NCI-H128 (cell line): ENCODE measurements at regions not wholly inside any gene's neighbourhood (a gene's known extent, or its start where the extent isn't known, plus 50 kb on each side); places are given as distances from the start of the nearest gene placed in this dataset.

Experiments used
- DNase-seq: peaks from one replicate; lab custom pipeline; 2025; ENCODE audit not compliant: unreplicated experiment; lab: John Stamatoyannopoulos, UW

DNA sequence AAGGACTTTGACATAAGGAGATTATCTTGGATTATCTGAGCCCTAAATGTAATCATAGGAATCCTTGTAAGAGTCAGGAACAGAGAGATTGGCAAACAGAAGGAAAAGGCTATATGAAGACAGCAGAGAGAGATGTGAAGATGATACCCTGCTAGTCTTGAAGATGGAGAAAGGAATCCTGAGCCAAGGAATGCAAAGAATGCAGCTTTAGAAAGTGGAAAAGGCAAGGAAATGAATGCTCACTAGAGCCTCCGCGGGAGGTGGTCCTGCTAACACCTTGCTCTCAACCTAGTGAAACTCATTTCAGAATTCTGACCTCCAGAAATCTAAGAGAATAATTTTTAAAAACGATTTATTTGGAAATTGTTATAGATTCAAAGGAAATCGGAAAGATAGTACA, 117.1 kb downstream of the TBXT start:
- DNase-seq: no peak

GRCh38 chr6:166046982-166047381, 120.7 kb downstream of the TBXT start:
- no peak for DNase-seq

GRCh38 chr6:166046226-166046625, 121.4 kb downstream of the TBXT start:
- no peak for DNase-seq

- no peak for DNase-seq
Measured at GRCh38 chr6:166045860-166046200, 121.8 kb downstream of the TBXT start.

- DNase-seq: no peak
Measured at GRCh38 chr6:166045173-166045859, 122.3 kb downstream of the TBXT start.

GRCh38 chr6:166041277-166041676, 126.4 kb downstream of the TBXT start:
- no peak for DNase-seq

DNA sequence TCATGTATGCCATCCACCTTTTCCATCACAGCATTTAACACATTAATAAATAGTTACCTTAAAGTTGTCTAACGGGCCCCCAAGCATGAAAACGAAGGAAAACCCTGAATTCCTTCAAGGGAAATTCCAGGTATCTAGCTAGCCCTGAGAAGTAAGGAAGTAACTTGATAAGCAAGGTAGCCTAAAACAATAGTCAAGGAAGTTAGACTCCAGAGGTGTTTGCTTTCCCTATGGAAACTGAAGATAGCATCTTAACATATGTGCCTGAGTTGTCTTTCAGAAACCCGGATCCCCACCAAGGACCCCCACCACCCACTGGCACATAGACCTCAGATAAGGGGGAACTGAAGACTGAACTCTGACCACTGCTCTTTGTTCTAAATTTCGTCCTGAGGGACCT, 127.4 kb downstream of the TBXT start:
- no peak for DNase-seq

GRCh38 chr6:166036316-166037095, 131.1 kb downstream of the TBXT start:
- DNase-seq: no peak

GRCh38 chr6:166032366-166033200, 135.1 kb downstream of the TBXT start:
- no peak for DNase-seq

DNA sequence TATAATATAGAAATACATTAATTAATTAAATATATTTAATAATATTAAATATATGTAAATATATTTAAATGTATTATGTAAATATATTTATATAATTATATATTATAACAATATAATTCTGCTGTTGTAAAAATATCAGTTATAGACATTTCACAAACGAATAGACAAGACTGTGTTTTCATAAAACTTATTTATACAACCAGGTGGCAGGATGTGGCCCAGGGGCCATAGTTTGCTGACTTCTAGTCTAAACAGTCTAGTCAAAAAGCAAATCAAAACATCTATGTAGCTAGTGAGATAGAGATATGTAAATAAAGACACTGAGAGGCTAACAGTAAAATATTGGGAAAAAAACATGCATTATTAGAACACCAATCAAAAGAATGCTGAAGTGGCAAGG, 136.4 kb downstream of the TBXT start:
- no peak for DNase-seq

DNA sequence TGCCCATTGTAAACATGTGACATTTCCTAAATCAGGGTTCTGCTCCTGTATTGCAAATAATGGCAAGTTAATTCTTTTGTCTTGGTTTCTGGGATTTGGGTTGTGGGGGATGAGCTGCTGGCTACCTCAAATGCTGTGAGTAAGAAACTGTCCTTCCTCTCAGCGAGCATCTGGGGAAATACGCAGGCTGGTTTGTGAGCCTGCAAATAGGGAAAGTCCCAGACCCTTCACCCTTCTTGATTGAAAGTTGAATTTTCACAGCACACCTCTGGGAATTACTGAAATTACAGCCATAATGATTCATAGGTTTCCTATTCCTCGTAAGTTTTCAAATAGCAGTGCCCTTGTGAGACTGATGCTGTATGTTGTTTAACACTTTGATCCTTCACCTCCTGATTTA, 138.1 kb downstream of the TBXT start:
- DNase-seq: no peak

- no peak for DNase-seq
Measured at GRCh38 chr6:166027761-166028160, 139.9 kb downstream of the TBXT start.

GRCh38 chr6:166026586-166027126, 141.0 kb downstream of the TBXT start:
- no peak for DNase-seq

DNA sequence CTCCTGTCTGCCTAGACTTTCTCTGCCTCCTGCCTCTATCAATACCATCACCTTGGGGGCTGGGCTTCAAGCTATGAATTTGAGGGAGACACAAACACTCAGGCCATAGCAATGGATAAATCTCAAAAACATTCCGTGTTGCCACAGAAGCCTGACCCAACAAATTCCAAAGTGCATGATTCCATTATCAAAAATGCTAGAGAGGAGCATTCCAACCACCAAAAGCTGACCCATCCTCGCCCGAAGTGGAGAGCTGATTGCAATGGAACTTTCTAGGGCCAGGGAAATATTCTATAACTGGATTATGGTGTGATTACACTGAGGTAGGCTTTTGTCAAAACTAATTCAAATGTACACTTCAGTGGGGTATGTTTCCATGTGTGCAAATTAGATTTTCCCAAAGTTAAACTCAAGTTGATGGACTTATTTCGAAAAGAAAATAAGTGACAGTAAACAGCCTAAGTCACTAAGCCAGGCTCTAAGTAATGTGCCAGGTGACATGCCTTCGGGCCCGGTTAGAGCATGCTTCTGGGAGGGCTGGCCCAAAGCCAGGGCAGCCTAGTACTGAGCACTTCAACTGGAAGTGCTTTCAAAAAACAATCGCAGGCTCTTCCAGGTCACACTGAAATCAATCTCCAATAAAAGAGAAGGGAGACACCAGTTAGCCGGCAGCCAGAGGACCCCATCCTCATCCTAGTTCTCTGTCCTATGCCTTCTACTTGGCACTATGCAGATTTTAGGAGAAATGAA, 142.3 kb downstream of the TBXT start:
- no peak for DNase-seq

GRCh38 chr6:166024252-166024651, 143.4 kb downstream of the TBXT start:
- DNase-seq: no peak

- DNase-seq: no peak
Measured at GRCh38 chr6:166023273-166023989, 144.2 kb downstream of the TBXT start.

DNA sequence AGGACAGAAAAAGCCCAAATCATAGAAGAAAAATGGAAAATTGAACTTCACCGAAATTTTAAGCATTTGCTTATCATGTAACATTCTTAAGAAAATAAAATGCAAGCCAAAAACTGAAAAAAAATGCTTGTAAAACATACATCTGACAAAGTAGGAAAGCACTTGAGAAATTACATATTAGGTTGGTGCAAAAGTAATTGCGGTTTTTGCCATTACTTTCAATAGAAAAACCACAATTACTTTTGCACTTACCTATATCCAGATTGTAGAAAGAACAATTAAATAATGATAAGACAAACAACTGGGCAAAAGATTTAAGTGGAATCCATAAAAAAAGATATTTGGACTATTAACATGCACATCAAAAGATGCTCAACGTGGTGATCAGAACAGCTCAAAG, 146.2 kb downstream of the TBXT start:
- no peak for DNase-seq

DNA sequence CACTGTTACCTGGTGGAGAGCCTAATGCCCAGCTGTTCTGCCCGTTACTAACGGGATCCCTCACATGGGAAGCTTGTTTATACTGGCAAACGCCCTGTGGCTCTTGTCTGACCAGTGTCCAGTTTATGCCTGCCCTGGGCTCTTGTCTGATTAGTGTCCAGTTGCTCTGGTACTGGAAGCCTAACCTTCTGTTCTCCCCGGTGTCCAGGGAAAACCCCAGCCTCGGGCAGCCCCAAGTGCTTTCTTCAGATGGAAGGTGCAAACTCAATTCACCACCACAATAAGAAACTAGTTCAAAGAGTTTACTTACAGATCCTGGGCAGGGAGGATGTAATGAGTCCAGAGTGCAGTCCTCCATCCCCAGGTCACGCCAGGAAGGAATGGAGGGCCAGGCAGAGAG, 148.4 kb downstream of the TBXT start:
- DNase-seq: no peak

DNA sequence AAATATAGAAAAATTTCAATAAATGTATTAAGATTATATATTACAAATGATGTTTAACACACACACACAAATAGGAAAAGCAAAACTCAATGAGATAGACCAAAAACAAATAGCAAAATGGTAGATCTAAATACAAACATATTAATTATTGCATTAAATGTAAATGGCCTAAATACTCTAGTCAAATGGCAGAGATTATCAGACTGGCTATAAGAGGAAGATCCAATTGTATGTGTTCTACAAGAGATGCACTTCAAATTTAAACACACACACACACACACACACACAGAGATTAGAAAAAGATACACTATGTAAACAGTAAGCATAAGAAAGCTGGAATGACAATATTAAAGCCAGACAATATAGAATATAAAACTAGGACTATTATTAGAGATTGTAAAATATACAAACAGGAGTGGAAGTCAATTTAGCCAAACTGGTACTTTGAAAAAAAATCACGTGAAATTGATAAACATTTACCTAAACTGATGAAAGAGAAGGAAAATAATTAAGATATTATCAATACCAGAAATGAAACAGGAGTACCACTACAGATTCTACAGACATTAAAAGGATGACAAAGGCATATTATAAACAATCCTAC, 150.5 kb downstream of the TBXT start:
- DNase-seq: no peak

GRCh38 chr6:166014966-166015365, 152.7 kb downstream of the TBXT start:
- DNase-seq: no peak
